ENCODE measurements at regions not wholly inside any gene's neighbourhood (a gene's known extent, or its start where the extent isn't known, plus 50 kb on each side); places are given as distances from the start of the nearest gene placed in this dataset.

GRCh38 chr2:224258059-224258458 lies 143.8 kb downstream of the FAM124B start:
- Histone ChIP-seq H3K36me3 (ENCODE audit: control insufficient read depth in 3 of 3, insufficient read depth in 2 of 3, low read depth in 1 of 3, low read length in 3 of 3) (no peaks in the 10 kb centered on the region), H3K27ac (ENCODE audit: low read depth in 1 of 3, low read length in 2 of 3) (no peak overlapping the region), H3K9me3 (ENCODE audit: control insufficient read depth in 2 of 2, insufficient read depth in 1 of 2, low read depth in 1 of 2, low read length in 1 of 2) (no peaks in the 10 kb centered on the region), H3K4me3 (ENCODE audit: low read depth in 1 of 3, low read length in 3 of 3) (no peak overlapping the region), H3K4me1 (ENCODE audit: control insufficient read depth in 3 of 3, insufficient read depth in 2 of 3, low read depth in 1 of 3, low read length in 2 of 3) (no peaks in the 10 kb centered on the region), H3K27me3 (ENCODE audit: control insufficient read depth in 3 of 3, insufficient read depth in 3 of 3, low read length in 3 of 3) (peaks cover 0 to 2% (median 0%) of the 10 kb centered on the region in 3 donors)
- FAIRE-seq (no peak), DNase-seq (no peak)
- WGBS, 3 donors: 74 to 83% (median 80%) methylated on average over 2 of the region's 2 CpGs

DNA sequence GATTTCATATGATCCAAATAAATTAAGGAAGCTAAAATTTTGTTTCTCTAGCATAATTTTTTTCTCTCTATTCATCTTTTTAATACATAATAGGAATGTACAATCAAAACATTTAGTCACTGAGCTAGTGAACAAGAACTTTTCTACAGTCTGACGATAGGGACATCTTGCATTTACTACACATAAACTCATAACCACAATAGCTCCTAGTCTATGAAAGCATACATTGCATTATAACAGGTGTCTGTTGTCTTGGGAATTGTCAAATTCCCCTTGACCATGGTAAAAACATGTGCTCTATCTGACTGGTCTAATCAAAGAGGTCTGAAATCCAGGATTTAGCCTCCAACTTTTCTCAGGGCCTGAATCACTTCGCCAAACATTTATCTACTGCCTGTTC lies 144.8 kb downstream of the FAM124B start:
- H3K9me3 ChIP-seq (ENCODE audit: control insufficient read depth in 2 of 2, insufficient read depth in 1 of 2, low read depth in 1 of 2, low read length in 1 of 2): no peaks in the 10 kb centered on the region
- no peak overlapping the region for H3K4me3 ChIP-seq (ENCODE audit: low read depth in 1 of 3, low read length in 3 of 3)
- no peak overlapping the region for H3K27ac ChIP-seq (ENCODE audit: low read depth in 1 of 3, low read length in 2 of 3)
- H3K4me1 ChIP-seq (ENCODE audit: control insufficient read depth in 3 of 3, insufficient read depth in 2 of 3, low read depth in 1 of 3, low read length in 2 of 3): no peaks in the 10 kb centered on the region
- no peak for FAIRE-seq
- peaks cover 0 to 2% (median 0%) of the 10 kb centered on the region in 3 donors for H3K27me3 ChIP-seq (ENCODE audit: control insufficient read depth in 3 of 3, insufficient read depth in 3 of 3, low read length in 3 of 3)
- DNase-seq: no peak
- H3K36me3 ChIP-seq (ENCODE audit: control insufficient read depth in 3 of 3, insufficient read depth in 2 of 3, low read depth in 1 of 3, low read length in 3 of 3): no peaks in the 10 kb centered on the region
- 48 to 80% (median 61%) methylated on average over 2 of the region's 2 CpGs for WGBS, 3 donors

DNA sequence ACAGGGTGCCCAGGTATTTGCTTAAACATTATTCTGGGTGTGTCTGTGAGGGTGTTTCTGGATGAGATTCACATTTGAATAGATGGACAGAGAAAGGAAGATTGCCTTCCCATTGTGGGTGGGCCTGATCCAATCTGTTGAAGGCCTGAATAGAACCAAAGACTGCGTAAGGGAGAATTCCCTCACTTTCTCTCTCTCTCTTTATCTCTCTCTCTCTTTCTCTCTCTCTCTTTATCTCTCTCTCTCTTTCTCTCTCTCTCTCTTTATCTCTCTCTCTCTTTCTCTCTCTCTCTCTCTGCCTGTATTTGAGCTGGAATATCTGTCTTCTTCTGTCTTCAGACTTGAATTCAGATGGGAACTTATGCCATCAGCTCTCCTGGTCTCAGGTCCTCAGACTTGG lies 148.4 kb downstream of the FAM124B start:
- Histone ChIP-seq H3K4me3 (ENCODE audit: low read depth in 1 of 3, low read length in 3 of 3) (no peak overlapping the region), H3K36me3 (ENCODE audit: control insufficient read depth in 3 of 3, insufficient read depth in 2 of 3, low read depth in 1 of 3, low read length in 3 of 3) (no peaks in the 10 kb centered on the region), H3K4me1 (ENCODE audit: control insufficient read depth in 3 of 3, insufficient read depth in 2 of 3, low read depth in 1 of 3, low read length in 2 of 3) (peaks cover 0 to 2% (median 1%) of the 10 kb centered on the region in 3 donors), H3K9me3 (ENCODE audit: control insufficient read depth in 2 of 2, insufficient read depth in 1 of 2, low read depth in 1 of 2, low read length in 1 of 2) (no peaks in the 10 kb centered on the region), H3K27me3 (ENCODE audit: control insufficient read depth in 3 of 3, insufficient read depth in 3 of 3, low read length in 3 of 3) (no peaks in the 10 kb centered on the region), H3K27ac (ENCODE audit: low read depth in 1 of 3, low read length in 2 of 3) (no peak overlapping the region)
- 92 to 97% (median 96%) methylated on average over 1 of the region's 1 CpG for WGBS, 3 donors
- FAIRE-seq: no peak
- DNase-seq: no peak

- DNase-seq: no peak
- H3K9me3 ChIP-seq (ENCODE audit: control insufficient read depth in 2 of 2, insufficient read depth in 1 of 2, low read depth in 1 of 2, low read length in 1 of 2): no peaks in the 10 kb centered on the region
- H3K27me3 ChIP-seq (ENCODE audit: control insufficient read depth in 3 of 3, insufficient read depth in 3 of 3, low read length in 3 of 3): no peaks in the 10 kb centered on the region
- no peak overlapping the region for H3K4me3 ChIP-seq (ENCODE audit: low read depth in 1 of 3, low read length in 3 of 3)
- H3K27ac ChIP-seq (ENCODE audit: low read depth in 1 of 3, low read length in 2 of 3): no peak overlapping the region
- no peak for FAIRE-seq
- H3K36me3 ChIP-seq (ENCODE audit: control insufficient read depth in 3 of 3, insufficient read depth in 2 of 3, low read depth in 1 of 3, low read length in 3 of 3): no peaks in the 10 kb centered on the region
- H3K4me1 ChIP-seq (ENCODE audit: control insufficient read depth in 3 of 3, insufficient read depth in 2 of 3, low read depth in 1 of 3, low read length in 2 of 3): peaks cover 0 to 7% (median 2%) of the 10 kb centered on the region in 3 donors
Measured at GRCh38 chr2:224252631-224253030, 149.3 kb downstream of the FAM124B start.

DNA sequence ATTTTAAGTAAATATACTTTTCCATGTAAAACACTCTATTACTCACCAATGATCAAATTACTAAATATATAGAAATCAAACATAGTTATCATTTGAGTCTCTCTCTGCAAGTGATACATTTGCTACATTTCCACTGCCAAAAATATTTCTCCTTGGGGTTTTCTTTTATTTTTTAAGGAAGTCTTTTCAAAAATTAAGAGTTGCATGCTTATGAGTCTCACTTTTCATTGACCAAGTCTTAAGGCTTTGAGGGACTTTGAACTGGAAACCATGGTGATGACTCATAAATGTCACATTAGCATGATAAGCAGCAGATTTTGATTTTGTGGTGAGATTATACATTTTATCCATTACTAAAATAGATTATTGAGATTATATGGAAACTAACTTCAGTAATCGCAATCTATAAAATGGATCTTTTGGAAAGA lies 152.9 kb downstream of the FAM124B start:
- WGBS, 3 donors: 39 to 65% (median 53%) methylated on average over 1 of the region's 1 CpG
- DNase-seq (peak; percentile 67 to 79), FAIRE-seq (peak; percentile 10)
- Histone ChIP-seq H3K27ac (ENCODE audit: low read depth in 1 of 3, low read length in 2 of 3) (no peak overlapping the region), H3K36me3 (ENCODE audit: control insufficient read depth in 3 of 3, insufficient read depth in 2 of 3, low read depth in 1 of 3, low read length in 3 of 3) (no peaks in the 10 kb centered on the region), H3K9me3 (ENCODE audit: control insufficient read depth in 2 of 2, insufficient read depth in 1 of 2, low read depth in 1 of 2, low read length in 1 of 2) (no peaks in the 10 kb centered on the region), H3K4me3 (ENCODE audit: low read depth in 1 of 3, low read length in 3 of 3) (no peak overlapping the region), H3K4me1 (ENCODE audit: control insufficient read depth in 3 of 3, insufficient read depth in 2 of 3, low read depth in 1 of 3, low read length in 2 of 3) (peaks cover 0 to 7% (median 2%) of the 10 kb centered on the region in 3 donors), H3K27me3 (ENCODE audit: control insufficient read depth in 3 of 3, insufficient read depth in 3 of 3, low read length in 3 of 3) (no peaks in the 10 kb centered on the region)

- no peak overlapping the region for H3K27ac ChIP-seq (ENCODE audit: low read depth in 1 of 3, low read length in 2 of 3)
- no peak for FAIRE-seq
- DNase-seq: no peak
Measured at GRCh38 chr2:224242561-224242960, 159.3 kb downstream of the FAM124B start.

DNA sequence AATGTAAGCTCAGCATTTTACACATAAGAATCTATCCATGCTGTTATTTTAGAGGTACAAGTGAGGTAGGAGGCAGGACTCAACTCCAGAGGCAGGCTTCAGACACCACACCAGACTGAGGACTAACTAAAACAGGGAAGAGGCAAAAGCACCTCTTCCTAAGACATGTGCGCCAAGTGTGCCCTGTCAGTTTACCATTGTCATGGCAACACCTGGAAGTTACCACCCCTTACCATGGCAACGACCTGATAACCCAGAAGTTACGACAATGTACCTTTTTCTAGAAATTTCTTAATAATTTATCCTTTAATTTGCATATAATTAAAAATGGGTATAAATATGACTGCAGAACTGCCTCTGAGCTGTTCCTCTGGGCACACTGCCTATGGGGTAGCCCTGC lies 160.1 kb downstream of the FAM124B start:
- Histone ChIP-seq H3K36me3 (ENCODE audit: control insufficient read depth in 3 of 3, insufficient read depth in 2 of 3, low read depth in 1 of 3, low read length in 3 of 3) (no peaks in the 10 kb centered on the region), H3K27me3 (ENCODE audit: control insufficient read depth in 3 of 3, insufficient read depth in 3 of 3, low read length in 3 of 3) (no peaks in the 10 kb centered on the region), H3K27ac (ENCODE audit: low read depth in 1 of 3, low read length in 2 of 3) (no peak overlapping the region), H3K4me1 (ENCODE audit: control insufficient read depth in 3 of 3, insufficient read depth in 2 of 3, low read depth in 1 of 3, low read length in 2 of 3) (peaks cover 0 to 12% (median 5%) of the 10 kb centered on the region in 3 donors), H3K9me3 (ENCODE audit: control insufficient read depth in 2 of 2, insufficient read depth in 1 of 2, low read depth in 1 of 2, low read length in 1 of 2) (peaks cover 0 to 2% of the 10 kb centered on the region in 2 donors), H3K4me3 (ENCODE audit: low read depth in 1 of 3, low read length in 3 of 3) (no peak overlapping the region)
- WGBS, 3 donors: 64 to 70% (median 66%) methylated on average over 3 of the region's 3 CpGs
- no peak for FAIRE-seq
- DNase-seq: no peak

More at GRCh38 chr2:224242561-224242960, 159.3 kb downstream of the FAM124B start:
- no peak overlapping the region for H3K4me3 ChIP-seq (ENCODE audit: low read depth in 1 of 3, low read length in 3 of 3)
- no peaks in the 10 kb centered on the region for H3K36me3 ChIP-seq (ENCODE audit: control insufficient read depth in 3 of 3, insufficient read depth in 2 of 3, low read depth in 1 of 3, low read length in 3 of 3)
- H3K9me3 ChIP-seq (ENCODE audit: control insufficient read depth in 2 of 2, insufficient read depth in 1 of 2, low read depth in 1 of 2, low read length in 1 of 2): no peaks in the 10 kb centered on the region
- 68 to 85% (median 76%) methylated on average over 1 of the region's 1 CpG for WGBS, 3 donors
- no peaks in the 10 kb centered on the region for H3K27me3 ChIP-seq (ENCODE audit: control insufficient read depth in 3 of 3, insufficient read depth in 3 of 3, low read length in 3 of 3)
- H3K4me1 ChIP-seq (ENCODE audit: control insufficient read depth in 3 of 3, insufficient read depth in 2 of 3, low read depth in 1 of 3, low read length in 2 of 3): peaks cover 0 to 12% (median 5%) of the 10 kb centered on the region in 3 donors

- 15 to 61% (median 21%) methylated on average over 1 of the region's 1 CpG for WGBS, 3 donors
- H3K36me3 ChIP-seq (ENCODE audit: control insufficient read depth in 3 of 3, insufficient read depth in 2 of 3, low read depth in 1 of 3, low read length in 3 of 3): no peaks in the 10 kb centered on the region
- peaks cover 0 to 12% (median 5%) of the 10 kb centered on the region in 3 donors for H3K4me1 ChIP-seq (ENCODE audit: control insufficient read depth in 3 of 3, insufficient read depth in 2 of 3, low read depth in 1 of 3, low read length in 2 of 3)
- peaks cover 0 to 3% of the 10 kb centered on the region in 2 donors for H3K9me3 ChIP-seq (ENCODE audit: control insufficient read depth in 2 of 2, insufficient read depth in 1 of 2, low read depth in 1 of 2, low read length in 1 of 2)
- DNase-seq (peak in 1 of 2 donors; percentile 69), FAIRE-seq (no peak)
- H3K27me3 ChIP-seq (ENCODE audit: control insufficient read depth in 3 of 3, insufficient read depth in 3 of 3, low read length in 3 of 3): no peaks in the 10 kb centered on the region
- no peak overlapping the region for H3K27ac ChIP-seq (ENCODE audit: low read depth in 1 of 3, low read length in 2 of 3)
- H3K4me3 ChIP-seq (ENCODE audit: low read depth in 1 of 3, low read length in 3 of 3): no peak overlapping the region
Measured at GRCh38 chr2:224241001-224241400, 160.9 kb downstream of the FAM124B start.

GRCh38 chr2:224223851-224224555 lies 177.9 kb downstream of the FAM124B start:
- no peaks in the 10 kb centered on the region for H3K4me1 ChIP-seq (ENCODE audit: control insufficient read depth in 3 of 3, insufficient read depth in 2 of 3, low read depth in 1 of 3, low read length in 2 of 3)
- H3K36me3 ChIP-seq (ENCODE audit: control insufficient read depth in 3 of 3, insufficient read depth in 2 of 3, low read depth in 1 of 3, low read length in 3 of 3): no peaks in the 10 kb centered on the region
- no peak for FAIRE-seq
- no peaks in the 10 kb centered on the region for H3K9me3 ChIP-seq (ENCODE audit: control insufficient read depth in 2 of 2, insufficient read depth in 1 of 2, low read depth in 1 of 2, low read length in 1 of 2)
- DNase-seq: no peak
- H3K27ac ChIP-seq (ENCODE audit: low read depth in 1 of 3, low read length in 2 of 3): no peak overlapping the region
- 74 to 89% (median 77%) methylated on average over 2 of the region's 2 CpGs for WGBS, 3 donors
- no peaks in the 10 kb centered on the region for H3K27me3 ChIP-seq (ENCODE audit: control insufficient read depth in 3 of 3, insufficient read depth in 3 of 3, low read length in 3 of 3)
- no peak overlapping the region for H3K4me3 ChIP-seq (ENCODE audit: low read depth in 1 of 3, low read length in 3 of 3)

Measured in small intestine (tissue), 7 donors.